ENCODE measurements at regions not wholly inside any gene's neighbourhood (a gene's known extent, or its start where the extent isn't known, plus 50 kb on each side); places are given as distances from the start of the nearest gene placed in this dataset.

- Histone ChIP-seq H3K36me3 (ENCODE audit: insufficient read depth, low read length) (no peaks in the 10 kb centered on the region), H4K20me1 (ENCODE audit: insufficient read depth, low read length) (no peaks in the 10 kb centered on the region), H3K4me2 (ENCODE audit: insufficient read depth, low read length) (no peak overlapping the region), H2AFZ (ENCODE audit: low read length) (peak overlapping the region; percentile 47), H3K9me3 (ENCODE audit: low read depth, low read length) (no peaks in the 10 kb centered on the region), H3K27me3 (ENCODE audit: insufficient read depth, low read length) (no peaks in the 10 kb centered on the region), H3K4me3 (ENCODE audit: insufficient read depth, low read length) (no peak overlapping the region), H3K4me1 (ENCODE audit: insufficient read depth, low read length) (peaks cover 10% of the 10 kb centered on the region), H3K27ac (ENCODE audit: low read depth, low read length) (no peak overlapping the region), H3K79me2 (ENCODE audit: insufficient read depth, low read length) (no peaks in the 10 kb centered on the region)
- TF ChIP-seq, protein P1, sequence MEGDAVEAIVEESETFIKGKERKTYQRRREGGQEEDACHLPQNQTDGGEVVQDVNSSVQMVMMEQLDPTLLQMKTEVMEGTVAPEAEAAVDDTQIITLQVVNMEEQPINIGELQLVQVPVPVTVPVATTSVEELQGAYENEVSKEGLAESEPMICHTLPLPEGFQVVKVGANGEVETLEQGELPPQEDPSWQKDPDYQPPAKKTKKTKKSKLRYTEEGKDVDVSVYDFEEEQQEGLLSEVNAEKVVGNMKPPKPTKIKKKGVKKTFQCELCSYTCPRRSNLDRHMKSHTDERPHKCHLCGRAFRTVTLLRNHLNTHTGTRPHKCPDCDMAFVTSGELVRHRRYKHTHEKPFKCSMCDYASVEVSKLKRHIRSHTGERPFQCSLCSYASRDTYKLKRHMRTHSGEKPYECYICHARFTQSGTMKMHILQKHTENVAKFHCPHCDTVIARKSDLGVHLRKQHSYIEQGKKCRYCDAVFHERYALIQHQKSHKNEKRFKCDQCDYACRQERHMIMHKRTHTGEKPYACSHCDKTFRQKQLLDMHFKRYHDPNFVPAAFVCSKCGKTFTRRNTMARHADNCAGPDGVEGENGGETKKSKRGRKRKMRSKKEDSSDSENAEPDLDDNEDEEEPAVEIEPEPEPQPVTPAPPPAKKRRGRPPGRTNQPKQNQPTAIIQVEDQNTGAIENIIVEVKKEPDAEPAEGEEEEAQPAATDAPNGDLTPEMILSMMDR (IDR thresholded peaks at IDR 0.05; ENCODE audit: extremely low read depth, low read depth, low read length), result no peak
- no peak for DNase-seq (ENCODE audit: insufficient read length, low spot score, missing footprints)
These were observed 527.2 kb downstream of the NR2F1-AS1 start for GRCh38 chr5:93053825-93054224.

DNA sequence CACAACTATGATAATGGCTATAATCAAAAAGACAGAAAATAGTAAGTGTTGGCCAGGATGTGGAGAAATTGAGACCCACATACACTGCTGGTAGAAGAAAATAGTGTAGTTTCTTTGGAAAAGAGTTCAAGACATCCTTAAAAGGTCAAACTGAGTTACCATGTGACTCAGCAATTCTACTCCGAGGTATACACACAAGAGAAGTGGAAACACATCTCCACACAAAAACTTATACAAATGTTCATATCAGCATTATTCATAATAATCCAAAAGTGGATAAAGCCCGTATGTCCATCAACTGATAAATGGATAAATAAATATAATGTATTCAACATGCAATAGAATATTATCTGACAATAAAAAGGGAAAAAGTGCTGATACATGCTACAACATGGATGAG is 532.2 kb downstream of the NR2F1-AS1 start:
- H3K4me2 ChIP-seq (ENCODE audit: insufficient read depth, low read length), result no peak overlapping the region
- H4K20me1 ChIP-seq (ENCODE audit: insufficient read depth, low read length), result no peaks in the 10 kb centered on the region
- H3K27ac ChIP-seq (ENCODE audit: low read depth, low read length), result no peak overlapping the region
- H3K27me3 ChIP-seq (ENCODE audit: insufficient read depth, low read length), result no peaks in the 10 kb centered on the region
- TF ChIP-seq, protein P1 (IDR thresholded peaks at IDR 0.05; ENCODE audit: extremely low read depth, low read depth, low read length), result no peak
- no peaks in the 10 kb centered on the region for H3K9me3 ChIP-seq (ENCODE audit: low read depth, low read length)
- no peaks in the 10 kb centered on the region for H3K79me2 ChIP-seq (ENCODE audit: insufficient read depth, low read length)
- no peak overlapping the region for H2AFZ ChIP-seq (ENCODE audit: low read length)
- no peaks in the 10 kb centered on the region for H3K4me1 ChIP-seq (ENCODE audit: insufficient read depth, low read length)
- no peaks in the 10 kb centered on the region for H3K36me3 ChIP-seq (ENCODE audit: insufficient read depth, low read length)
- DNase-seq (ENCODE audit: insufficient read length, low spot score, missing footprints), result no peak
- no peak overlapping the region for H3K4me3 ChIP-seq (ENCODE audit: insufficient read depth, low read length)

DNA sequence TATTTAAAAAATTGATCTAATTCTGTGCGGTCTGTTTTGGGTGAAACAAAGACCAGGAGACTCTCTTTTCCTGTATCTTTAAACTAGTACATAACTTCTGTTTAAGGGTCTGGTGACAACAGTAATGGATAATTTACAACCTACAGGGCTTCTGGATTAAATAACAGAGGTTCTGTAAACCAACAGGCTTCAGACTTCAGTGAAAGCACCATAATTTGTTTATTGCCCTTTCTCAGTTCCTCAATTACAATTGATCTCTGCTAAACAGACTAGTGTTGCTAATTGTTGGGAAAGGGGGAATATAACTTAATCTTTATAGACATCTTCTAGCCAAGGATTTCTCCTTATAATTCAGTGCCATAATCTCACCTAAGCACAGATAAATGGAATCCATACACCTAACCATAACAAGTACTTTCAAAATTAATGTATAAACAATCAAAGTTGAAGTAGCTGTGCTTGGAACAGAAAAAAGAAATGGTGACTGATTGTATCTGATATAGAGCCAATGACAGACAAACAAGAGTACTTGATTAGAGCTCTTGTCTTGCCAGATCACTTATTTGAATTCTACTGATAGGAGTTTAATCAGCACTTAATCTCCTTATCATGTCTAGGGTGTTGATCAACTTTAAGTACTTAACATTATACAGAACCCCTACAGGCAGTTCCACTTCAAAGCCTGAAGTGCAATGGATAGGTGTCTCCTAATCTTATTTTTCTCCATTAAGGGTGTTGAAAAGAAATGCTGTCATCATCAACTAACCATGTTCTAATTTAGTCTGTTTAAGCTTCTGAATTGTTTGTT is 536.0 kb downstream of the NR2F1-AS1 start:
- no peak overlapping the region for H3K4me3 ChIP-seq (ENCODE audit: insufficient read depth, low read length)
- no peaks in the 10 kb centered on the region for H3K9me3 ChIP-seq (ENCODE audit: low read depth, low read length)
- peak overlapping the region; percentile 8 for H2AFZ ChIP-seq (ENCODE audit: low read length)
- no peaks in the 10 kb centered on the region for H3K4me1 ChIP-seq (ENCODE audit: insufficient read depth, low read length)
- no peak for DNase-seq (ENCODE audit: insufficient read length, low spot score, missing footprints)
- TF ChIP-seq, protein P1 (IDR thresholded peaks at IDR 0.05; ENCODE audit: extremely low read depth, low read depth, low read length), result no peak
- no peaks in the 10 kb centered on the region for H3K27me3 ChIP-seq (ENCODE audit: insufficient read depth, low read length)
- H3K36me3 ChIP-seq (ENCODE audit: insufficient read depth, low read length), result no peaks in the 10 kb centered on the region
- H3K79me2 ChIP-seq (ENCODE audit: insufficient read depth, low read length), result no peaks in the 10 kb centered on the region
- H4K20me1 ChIP-seq (ENCODE audit: insufficient read depth, low read length), result no peaks in the 10 kb centered on the region
- H3K27ac ChIP-seq (ENCODE audit: low read depth, low read length), result no peak overlapping the region
- no peak overlapping the region for H3K4me2 ChIP-seq (ENCODE audit: insufficient read depth, low read length)

DNA sequence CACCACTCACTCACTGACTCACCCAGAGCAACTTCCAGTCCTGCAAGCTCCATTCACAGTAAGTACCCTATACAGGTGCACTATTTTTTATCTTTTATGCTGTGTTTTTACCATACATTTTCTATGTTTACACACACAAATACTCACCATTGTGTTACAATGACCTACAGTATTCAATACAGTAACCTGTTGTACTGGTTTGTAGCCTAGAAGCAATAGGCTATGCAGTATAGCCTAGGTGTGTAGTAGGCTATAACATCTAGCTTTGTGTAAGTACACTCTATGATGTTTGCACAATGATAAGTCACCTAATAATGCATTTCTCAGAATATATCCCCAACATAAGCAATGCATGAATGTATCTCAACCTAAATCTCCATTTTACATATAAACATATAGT is 541.1 kb downstream of the NR2F1-AS1 start:
- TF ChIP-seq, protein P1 (IDR thresholded peaks at IDR 0.05; ENCODE audit: extremely low read depth, low read depth, low read length), result no peak
- no peak overlapping the region for H3K4me3 ChIP-seq (ENCODE audit: insufficient read depth, low read length)
- no peaks in the 10 kb centered on the region for H3K4me1 ChIP-seq (ENCODE audit: insufficient read depth, low read length)
- H3K4me2 ChIP-seq (ENCODE audit: insufficient read depth, low read length), result no peak overlapping the region
- H3K9me3 ChIP-seq (ENCODE audit: low read depth, low read length), result no peaks in the 10 kb centered on the region
- no peak overlapping the region for H3K27ac ChIP-seq (ENCODE audit: low read depth, low read length)
- no peaks in the 10 kb centered on the region for H4K20me1 ChIP-seq (ENCODE audit: insufficient read depth, low read length)
- no peaks in the 10 kb centered on the region for H3K36me3 ChIP-seq (ENCODE audit: insufficient read depth, low read length)
- no peak for DNase-seq (ENCODE audit: insufficient read length, low spot score, missing footprints)
- H3K79me2 ChIP-seq (ENCODE audit: insufficient read depth, low read length), result no peaks in the 10 kb centered on the region
- no peak overlapping the region for H2AFZ ChIP-seq (ENCODE audit: low read length)
- no peaks in the 10 kb centered on the region for H3K27me3 ChIP-seq (ENCODE audit: insufficient read depth, low read length)
